GM23248 (cell line): ENCODE measurements at regions not wholly inside any gene's neighbourhood (a gene's known extent, or its start where the extent isn't known, plus 50 kb on each side); places are given as distances from the start of the nearest gene placed in this dataset.

Source experiments
- EZH2 ChIP-seq: fragments of 200-600 bp; sonication (generic); IDR thresholded peaks from 2 replicates; pipeline ENCODE4 v1.6.1; 2018; ENCODE audit warnings: antibody characterized with exemption, mild to moderate bottlenecking; ENCODE audit not compliant: insufficient read depth, poor library complexity, severe bottlenecking
- EZH2phosphoT487 ChIP-seq: fragments of 200-600 bp; sonication (generic); IDR thresholded peaks from 2 replicates; pipeline ENCODE4 v1.6.1; 2018; ENCODE audit warnings: antibody characterized with exemption, moderate library complexity, mild to moderate bottlenecking, low read depth; ENCODE audit not compliant: insufficient read depth

- TF ChIP-seq EZH2: no peak
- TF ChIP-seq EZH2phosphoT487: no peak
Observed at GRCh38 chr7:157483971-157484410, 147.2 kb downstream of the DNAJB6 start.
